ENCODE measurements at regions not wholly inside any gene's neighbourhood (a gene's known extent, or its start where the extent isn't known, plus 50 kb on each side); places are given as distances from the start of the nearest gene placed in this dataset.

GRCh38 chr7:20535541-20535940 lies 79.9 kb upstream of the ABCB5 start:
- no peak overlapping the region for H3K4me3 ChIP-seq
- intact Hi-C loops (cut with micrococcal nuclease) = no loop called here
- no peaks in the 10 kb centered on the region for H3K36me3 ChIP-seq
- H3K4me1 ChIP-seq = no peaks in the 10 kb centered on the region
- no peaks in the 10 kb centered on the region for H3K27me3 ChIP-seq (ENCODE audit: low read depth)
- no peak for TF ChIP-seq CTCF (IDR thresholded peaks at IDR 0.05; ENCODE audit: borderline replicate concordance)
- no peak for DNase-seq
- H3K9me3 ChIP-seq (replicated peaks) = peaks cover 2% of the 10 kb centered on the region
- no peak overlapping the region for H3K27ac ChIP-seq (replicated peaks)

GRCh38 chr7:20539201-20539600 lies 76.3 kb upstream of the ABCB5 start:
- TF ChIP-seq CTCF (IDR thresholded peaks at IDR 0.05; ENCODE audit: borderline replicate concordance) = peak; percentile 27
- Histone ChIP-seq H3K36me3 (no peaks in the 10 kb centered on the region), H3K27me3 (ENCODE audit: low read depth) (no peaks in the 10 kb centered on the region), H3K9me3 (replicated peaks) (peaks cover 10% of the 10 kb centered on the region), H3K4me3 (no peak overlapping the region), H3K4me1 (peaks cover 7% of the 10 kb centered on the region), H3K27ac (replicated peaks) (no peak overlapping the region)
- intact Hi-C loops (cut with micrococcal nuclease) = no loop called here
- DNase-seq = no peak

- intact Hi-C loops (cut with micrococcal nuclease) = no loop called here
These were observed 73.7 kb upstream of the ABCB5 start for GRCh38 chr7:20541608-20542349.

GRCh38 chr7:20542594-20542993 lies 72.9 kb upstream of the ABCB5 start:
- peak; percentile 28 for DNase-seq
- no peak overlapping the region for H3K27ac ChIP-seq (replicated peaks)
- intact Hi-C loops (cut with micrococcal nuclease) = no loop called here
- H3K27me3 ChIP-seq (ENCODE audit: low read depth) = no peaks in the 10 kb centered on the region
- peaks cover 10% of the 10 kb centered on the region for H3K9me3 ChIP-seq (replicated peaks)
- TF ChIP-seq CTCF (IDR thresholded peaks at IDR 0.05; ENCODE audit: borderline replicate concordance) = no peak
- no peak overlapping the region for H3K4me3 ChIP-seq
- peaks cover 7% of the 10 kb centered on the region for H3K4me1 ChIP-seq
- no peaks in the 10 kb centered on the region for H3K36me3 ChIP-seq

More at GRCh38 chr7:20541608-20542349, 73.7 kb upstream of the ABCB5 start:
- no peak for TF ChIP-seq CTCF (IDR thresholded peaks at IDR 0.05; ENCODE audit: borderline replicate concordance)
- H3K36me3 ChIP-seq = no peaks in the 10 kb centered on the region
- peaks cover 10% of the 10 kb centered on the region for H3K9me3 ChIP-seq (replicated peaks)
- no peak for DNase-seq
- H3K27ac ChIP-seq (replicated peaks) = no peak overlapping the region
- no peaks in the 10 kb centered on the region for H3K27me3 ChIP-seq (ENCODE audit: low read depth)
- no peak overlapping the region for H3K4me3 ChIP-seq
- peaks cover 7% of the 10 kb centered on the region for H3K4me1 ChIP-seq

- intact Hi-C loops (cut with micrococcal nuclease) = no loop called here
- TF ChIP-seq CTCF (IDR thresholded peaks at IDR 0.05; ENCODE audit: borderline replicate concordance) = no peak
These were observed 72.0 kb upstream of the ABCB5 start for GRCh38 chr7:20543500-20543899.

More at GRCh38 chr7:20543500-20543899, 72.0 kb upstream of the ABCB5 start:
- Histone ChIP-seq H3K27me3 (ENCODE audit: low read depth) (no peaks in the 10 kb centered on the region), H3K36me3 (no peaks in the 10 kb centered on the region), H3K4me3 (no peak overlapping the region), H3K9me3 (replicated peaks) (peaks cover 10% of the 10 kb centered on the region), H3K27ac (replicated peaks) (no peak overlapping the region), H3K4me1 (peaks cover 7% of the 10 kb centered on the region)
- DNase-seq = no peak

All from left ventricle myocardium inferior (tissue), 1 donor.